ENCODE measurements at regions not wholly inside any gene's neighbourhood (a gene's known extent, or its start where the extent isn't known, plus 50 kb on each side); places are given as distances from the start of the nearest gene placed in this dataset.

DNA sequence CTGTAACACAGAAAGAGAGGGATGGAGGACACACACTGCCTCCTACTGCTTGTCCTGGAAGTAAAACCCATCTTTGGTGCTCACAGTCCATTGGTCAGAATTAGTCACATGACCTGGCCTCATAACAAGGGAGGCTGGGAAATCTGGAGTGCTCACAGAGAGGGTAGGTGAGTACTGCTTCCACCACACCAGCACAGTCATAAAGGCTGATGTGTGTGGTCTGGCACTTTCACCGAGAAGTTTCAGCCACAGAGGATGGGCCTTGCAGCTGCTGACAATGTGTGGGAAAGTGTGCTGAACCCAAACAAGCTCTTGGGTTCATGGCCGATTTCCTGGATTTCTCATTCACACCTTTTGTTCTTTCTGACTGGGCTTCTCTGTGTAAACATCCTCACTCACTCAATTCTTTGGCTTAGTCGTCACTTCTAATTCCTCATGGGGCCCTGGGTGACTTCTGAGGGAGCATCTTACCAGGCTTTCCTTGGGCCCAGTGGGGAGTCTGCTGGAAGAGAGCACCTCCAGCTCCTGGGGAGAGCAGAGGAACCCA, 100.7 kb downstream of the ASB7 start:
- no peak for DNase-seq (ENCODE audit: low read depth)

DNA sequence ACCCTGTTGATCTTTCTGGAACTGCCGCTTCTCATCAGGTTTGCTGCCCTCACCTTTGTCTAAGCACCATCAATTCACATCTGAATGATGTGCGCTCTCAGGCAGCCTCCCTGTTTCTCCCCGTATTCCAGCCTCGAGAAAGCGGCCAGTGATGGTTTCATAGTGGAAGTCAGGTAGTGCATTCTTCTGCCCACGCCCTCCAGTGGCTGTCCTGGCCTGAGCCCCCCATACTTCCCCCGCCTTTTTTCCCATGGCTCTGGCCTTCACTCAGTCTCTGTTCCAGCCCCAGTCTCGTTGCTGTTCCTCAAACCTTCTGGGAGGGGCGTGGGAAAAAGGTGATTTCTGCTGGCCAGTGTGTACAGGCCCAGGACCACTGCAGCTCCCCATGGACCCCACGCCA, 101.3 kb downstream of the ASB7 start:
- DNase-seq (ENCODE audit: low read depth), result no peak

DNA sequence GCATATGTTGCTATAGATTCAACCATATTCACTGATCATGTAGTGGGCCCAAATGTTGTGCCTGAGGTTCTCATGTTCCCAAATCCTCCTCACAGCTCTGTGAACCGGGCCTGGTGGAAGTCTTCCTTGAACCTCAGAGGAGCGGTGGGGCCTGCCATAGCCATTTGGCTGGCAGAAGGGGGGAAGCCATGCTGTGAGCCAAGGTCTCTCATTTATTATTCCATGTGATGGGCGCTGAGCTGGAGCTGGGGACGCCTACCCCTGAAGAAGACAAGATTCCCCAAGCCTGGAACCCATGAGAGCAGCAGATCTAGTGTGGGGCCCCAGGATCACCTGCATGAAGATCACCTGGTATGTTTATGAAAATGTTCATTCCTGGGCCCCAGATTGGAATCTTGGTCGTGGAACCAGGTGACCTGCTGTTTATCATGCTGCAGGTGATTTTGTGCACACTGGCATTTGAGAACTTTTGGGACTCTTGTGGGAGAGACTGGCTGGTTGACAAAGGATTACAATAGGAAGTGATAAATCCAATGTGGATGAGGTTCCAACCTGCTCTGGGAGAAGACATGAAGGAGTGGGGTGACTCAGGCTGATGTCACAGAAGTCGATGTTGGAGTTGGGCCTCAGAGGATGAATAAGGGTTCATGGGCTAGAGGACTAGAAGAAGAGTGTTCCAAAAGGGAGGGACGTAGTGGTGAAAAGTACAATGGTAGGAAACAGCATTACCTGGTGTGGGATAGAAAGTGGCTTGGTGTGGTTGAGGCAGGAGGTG, 102.1 kb downstream of the ASB7 start:
- DNase-seq (ENCODE audit: low read depth), result no peak

DNA sequence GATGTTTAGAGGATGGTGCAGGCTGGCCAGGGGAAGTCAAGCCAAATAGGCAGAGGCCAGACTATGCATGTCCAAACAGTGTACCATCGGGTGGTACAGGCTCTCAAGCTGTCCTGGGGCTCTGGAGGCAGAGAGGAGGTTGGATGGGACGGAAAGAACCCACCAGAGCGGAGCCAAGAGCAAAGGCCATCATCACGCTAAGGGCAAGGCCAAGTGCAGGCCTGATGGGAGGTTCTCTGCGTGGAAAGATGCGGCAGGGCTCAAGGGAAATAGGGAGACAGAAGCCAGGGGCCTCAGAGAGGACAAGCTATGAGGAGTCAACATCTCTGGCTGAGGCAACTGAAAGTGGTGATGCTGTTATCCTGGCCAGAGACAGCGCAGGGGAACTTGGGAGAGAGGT, 102.7 kb downstream of the ASB7 start:
- no peak for DNase-seq (ENCODE audit: low read depth)

DNA sequence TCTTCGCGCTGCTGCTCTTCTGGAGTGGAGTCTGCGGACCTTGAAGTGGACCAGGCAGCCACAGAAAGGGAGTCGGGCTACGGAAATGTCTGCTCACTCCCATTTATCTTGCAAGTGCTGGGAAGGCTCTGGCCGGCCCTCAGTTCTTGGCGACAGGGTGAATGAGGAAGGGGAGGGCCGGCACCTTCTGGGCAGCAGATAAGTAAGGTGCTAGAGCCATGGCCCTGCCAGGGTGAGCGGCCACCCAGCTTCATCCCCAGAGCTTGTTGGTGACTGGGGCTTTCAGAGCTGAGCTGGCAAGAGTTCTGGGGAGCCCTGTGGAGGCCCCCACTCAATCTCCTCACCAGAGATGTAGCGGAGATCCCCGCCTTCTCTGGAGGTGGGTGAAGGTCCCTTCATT, 103.5 kb downstream of the ASB7 start:
- no peak for DNase-seq (ENCODE audit: low read depth)

DNA sequence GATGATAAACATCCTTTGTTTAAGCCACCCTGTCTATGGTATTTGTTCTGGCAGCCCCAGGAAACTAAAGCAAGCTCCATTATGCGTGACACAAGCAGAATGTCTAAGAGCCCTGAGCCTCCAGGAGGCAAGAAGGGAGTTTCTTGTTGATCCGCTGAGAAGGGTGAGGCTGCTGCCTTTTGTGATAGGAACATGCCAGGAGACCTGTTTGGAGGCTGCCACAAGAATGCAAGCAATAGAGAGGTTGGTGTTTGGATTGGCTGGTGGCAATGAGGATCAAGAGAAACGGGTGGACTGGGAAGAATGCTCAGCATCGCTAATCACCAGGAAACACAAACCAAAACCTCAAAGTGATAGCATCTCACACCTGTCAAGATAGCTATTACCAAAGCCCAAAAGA, 104.8 kb downstream of the ASB7 start:
- DNase-seq (ENCODE audit: low read depth), result no peak

DNA sequence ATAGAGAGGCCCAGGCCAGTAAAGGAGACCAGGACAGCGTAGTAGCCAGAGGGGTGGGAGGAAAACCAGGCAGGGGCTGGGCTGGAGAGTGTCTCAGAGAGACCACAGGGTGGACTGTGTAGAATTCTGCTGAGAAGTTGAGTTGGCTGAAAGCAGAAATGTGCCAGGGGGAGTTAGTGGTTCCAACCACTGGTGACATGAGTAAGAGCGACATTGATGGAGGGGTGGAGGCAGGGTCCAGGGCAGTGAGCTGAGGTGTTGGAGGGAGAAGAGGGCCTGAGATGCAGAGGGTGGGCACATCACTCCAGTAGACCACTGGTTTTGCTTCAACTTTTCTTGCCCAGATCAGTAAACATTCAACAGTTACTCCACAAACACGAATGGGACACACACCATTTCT, 106.5 kb downstream of the ASB7 start:
- DNase-seq (ENCODE audit: low read depth), result no peak

DNA sequence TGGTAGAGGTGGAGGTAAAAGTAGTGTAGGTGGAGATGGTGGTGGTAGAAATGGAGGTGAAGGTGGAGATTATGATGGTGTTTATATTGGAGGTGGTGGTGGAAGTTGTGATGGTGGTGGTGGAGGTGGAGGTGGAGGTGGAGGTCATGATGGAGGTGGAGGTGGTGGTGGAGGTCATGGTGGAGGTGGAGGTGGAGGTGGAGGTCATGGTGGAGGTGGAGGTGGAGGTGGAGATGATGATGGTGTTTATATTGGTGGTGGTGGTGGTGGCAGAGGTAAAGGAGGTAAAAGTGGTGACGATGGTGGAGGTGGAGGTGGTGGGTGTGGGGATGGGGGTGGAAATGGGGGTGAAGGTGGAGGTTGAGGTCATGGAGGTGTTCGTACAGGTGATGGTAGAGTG, 107.8 kb downstream of the ASB7 start:
- DNase-seq (ENCODE audit: low read depth), result no peak

DNA sequence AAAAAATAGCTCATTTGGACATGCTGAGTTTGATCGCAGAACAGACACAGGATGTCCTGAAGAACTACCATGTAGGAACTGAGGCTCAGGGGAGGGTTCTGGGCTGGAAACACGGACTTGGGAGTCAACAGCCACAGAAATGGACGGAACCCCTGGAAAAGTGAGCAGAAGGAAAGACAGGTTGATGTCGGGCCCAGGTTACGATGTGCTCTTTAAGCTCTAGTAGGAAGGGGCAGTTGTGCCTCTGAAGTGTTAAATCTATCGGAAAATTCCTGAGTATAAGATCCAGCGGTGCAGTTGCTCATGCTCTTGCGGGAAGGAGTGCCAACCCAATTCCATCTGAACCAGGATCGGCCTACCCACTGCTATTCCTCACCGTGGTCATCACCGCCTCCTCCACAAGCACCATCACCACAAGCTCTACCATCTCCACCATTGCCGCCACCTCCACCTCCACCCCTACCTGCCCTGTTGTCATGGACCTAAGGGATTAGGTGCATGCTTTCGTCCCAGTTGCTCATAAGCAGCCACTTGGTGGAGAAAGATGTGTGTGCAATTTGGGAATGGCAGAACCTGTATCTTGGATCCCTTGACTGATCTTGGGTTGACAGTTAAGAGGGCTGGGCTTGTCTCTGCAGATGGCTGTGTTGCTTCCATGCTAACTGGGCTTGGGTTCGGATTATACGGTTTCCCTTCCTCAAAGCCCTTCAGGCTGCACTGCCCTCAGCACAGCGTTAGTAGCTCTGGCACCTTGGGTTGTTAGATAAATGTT, 108.5 kb downstream of the ASB7 start:
- no peak for DNase-seq (ENCODE audit: low read depth)

DNA sequence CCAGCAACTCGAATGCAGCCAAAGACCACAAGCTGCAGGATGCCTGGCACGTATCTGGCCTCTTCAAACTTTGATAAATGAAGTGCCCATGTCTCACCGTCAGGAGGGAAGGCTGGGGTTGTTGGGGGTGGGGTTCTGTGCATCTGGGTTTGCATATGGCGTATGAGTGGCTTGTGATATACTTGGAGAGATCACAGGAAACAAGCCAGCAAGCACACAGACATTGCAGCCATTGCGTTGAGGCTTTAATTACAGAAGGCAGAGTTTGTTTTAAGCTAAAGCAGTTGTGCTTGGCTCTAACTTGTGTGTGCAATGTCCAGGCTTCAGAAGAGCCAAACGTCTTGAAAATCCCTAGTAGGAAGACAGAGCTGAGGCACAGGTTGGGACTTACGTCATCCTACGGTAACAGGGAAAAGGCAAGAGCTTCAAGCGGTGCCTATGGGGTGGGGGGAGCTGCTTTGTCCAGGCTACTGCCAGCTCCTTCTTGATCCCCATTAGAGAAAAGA, 109.2 kb downstream of the ASB7 start:
- no peak for DNase-seq (ENCODE audit: low read depth)

DNA sequence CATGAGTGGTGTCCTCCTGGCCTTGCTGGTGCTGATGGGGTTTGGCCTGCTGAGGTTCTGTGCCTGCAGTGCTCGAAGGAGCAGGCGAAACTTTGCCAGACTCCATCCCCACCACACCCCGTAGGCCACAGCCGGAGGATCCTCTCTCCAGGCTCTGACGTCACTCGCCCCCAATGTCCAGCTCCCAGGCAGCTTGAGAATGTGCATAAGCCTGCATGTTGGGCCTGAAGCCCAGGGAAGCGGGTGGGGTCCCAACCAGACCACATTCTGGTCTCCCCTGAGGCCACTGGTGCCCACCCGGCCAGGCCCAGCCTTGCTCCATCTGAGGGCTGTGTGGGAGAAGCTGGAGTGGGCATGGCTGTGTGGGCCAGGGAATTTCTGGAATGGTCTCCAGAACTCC, 109.8 kb downstream of the ASB7 start:
- no peak for DNase-seq (ENCODE audit: low read depth)

DNA sequence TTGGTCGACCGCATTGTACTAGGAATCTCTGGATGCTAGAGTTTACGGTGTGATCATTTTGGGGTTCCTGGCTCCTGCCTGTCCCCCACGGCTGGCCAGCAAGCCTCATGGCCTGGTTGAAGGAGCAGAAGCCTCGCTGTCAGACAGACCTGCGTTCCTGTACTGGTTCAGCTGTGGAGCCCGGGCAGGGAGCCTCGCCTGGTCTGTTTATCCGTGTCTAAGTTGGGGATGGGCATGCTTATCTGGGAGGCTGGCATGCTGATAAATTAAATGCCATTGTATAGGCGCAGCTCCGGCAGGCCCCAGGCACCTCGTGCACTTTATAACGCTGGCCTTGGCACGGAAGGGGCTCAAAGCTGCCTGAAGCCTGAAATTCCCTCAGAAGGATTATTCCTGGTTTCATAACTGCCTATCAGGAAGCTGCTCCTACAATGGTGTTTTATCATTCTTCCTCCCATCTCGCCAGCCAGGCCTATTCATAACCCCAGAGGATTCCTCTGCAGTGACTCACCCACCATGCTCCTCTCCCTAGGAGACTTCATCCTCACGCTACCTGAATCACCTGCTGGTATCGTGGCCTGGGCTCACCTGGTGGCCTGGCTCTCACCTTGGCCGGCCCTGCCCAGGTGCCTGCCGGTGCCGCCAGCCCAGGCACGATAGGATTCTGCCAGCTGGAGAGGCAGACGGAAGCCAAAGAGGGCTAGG, 110.9 kb downstream of the ASB7 start:
- DNase-seq (ENCODE audit: low read depth), result no peak

DNA sequence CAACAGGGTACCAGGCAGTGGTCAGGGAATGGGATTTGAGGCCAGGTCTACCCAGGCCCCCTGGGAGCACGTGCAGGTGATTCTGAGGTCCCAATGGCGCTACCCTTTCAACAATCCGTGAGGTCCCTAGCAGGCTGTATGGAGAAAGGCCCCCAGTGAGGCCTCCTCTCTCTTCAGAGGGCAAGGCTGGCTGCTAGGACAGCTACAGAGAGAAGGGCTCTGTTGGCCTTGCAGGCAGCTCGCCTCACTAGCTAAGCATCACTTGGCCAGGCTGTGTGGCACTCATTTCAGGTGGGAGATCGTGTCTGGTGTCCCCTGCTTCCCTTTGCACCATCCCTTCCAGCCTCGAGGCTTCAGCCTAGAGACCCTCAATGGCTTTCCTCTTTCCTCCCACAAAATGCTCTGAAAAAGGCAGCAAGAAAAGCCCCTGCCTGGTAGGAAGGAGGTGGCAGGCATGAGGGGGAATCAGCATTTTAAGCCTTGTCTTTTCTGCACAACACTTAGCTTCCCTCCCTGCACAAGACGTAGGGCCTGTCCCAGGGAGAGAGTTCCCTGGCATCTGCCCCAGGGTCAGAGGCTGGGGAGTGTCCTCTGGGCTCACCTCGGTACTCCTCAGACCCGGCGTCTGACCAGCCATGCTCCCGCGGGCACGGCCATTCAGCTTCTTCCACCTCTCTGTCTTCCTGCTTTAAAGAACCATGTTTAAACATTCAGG, 111.8 kb downstream of the ASB7 start:
- no peak for DNase-seq (ENCODE audit: low read depth)

DNA sequence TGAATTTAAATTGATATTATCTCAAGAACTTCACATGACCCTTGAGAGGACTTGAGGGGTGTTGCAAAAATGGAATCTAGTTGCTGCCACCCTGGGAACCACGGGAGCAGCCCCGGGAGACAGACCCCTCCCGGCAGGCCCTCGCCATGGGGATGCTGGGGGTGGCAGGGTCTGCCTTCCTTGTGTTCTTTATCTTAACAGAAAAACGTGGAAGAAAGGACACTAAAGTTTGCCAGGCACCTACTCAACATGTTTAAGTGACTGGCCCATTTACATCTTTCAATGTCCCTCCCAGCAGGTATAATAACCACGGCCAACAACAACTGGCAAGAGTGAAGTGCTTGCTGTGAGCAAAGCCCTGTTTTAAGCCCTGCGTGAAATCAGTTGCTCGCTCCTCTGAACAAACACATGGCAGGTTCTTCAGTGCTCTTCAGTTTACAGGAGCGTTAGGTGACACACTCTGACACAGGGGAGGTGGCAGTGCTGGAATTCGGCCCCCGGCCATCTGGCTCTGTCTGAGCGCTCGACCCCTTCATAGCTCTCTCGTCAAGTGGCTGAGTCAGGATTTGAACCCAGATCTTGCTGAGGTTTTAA, 112.5 kb downstream of the ASB7 start:
- DNase-seq (ENCODE audit: low read depth), result no peak

DNA sequence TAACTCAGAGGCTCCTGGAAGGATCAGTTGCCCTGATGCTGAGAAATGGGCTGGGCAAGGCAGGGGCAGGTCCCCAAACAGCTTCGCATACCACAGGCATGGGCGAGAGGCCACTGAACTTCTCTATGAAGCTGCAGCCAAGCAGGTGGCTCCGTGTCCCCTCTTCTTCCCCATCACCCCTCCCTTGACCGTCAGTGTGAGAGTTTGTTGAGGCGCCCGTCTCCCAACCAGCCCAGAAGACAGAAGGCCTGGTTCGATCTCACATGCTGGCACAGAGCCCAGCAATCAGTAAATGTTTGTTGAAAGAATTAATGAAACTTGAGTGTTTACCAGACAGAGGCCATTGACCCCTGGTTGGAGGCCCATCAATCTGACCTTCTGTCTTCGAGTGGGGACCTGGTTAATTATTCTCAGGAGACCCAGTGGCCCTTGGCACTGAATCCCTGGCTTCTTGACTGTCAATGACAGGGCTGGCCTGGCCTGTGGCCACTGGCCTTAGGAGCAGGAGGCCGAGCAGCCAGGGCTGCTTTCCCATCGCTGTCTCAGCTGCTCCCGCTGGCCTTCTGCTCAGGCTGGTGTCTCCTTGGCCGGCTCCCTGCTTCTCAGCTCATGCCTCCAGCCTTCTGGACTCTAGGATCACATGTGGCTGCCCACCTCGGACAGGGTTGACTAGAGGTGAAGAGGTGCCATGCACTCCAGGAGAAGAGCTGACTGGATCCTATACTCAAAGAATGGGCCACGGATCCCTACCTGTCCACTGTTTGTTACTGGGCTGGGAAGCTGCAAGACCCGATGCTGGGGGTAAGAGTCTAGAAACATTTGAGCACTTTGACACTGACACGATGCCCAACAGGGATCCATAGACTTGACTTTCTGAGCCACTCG, 113.4 kb downstream of the ASB7 start:
- DNase-seq (ENCODE audit: low read depth), result no peak

DNA sequence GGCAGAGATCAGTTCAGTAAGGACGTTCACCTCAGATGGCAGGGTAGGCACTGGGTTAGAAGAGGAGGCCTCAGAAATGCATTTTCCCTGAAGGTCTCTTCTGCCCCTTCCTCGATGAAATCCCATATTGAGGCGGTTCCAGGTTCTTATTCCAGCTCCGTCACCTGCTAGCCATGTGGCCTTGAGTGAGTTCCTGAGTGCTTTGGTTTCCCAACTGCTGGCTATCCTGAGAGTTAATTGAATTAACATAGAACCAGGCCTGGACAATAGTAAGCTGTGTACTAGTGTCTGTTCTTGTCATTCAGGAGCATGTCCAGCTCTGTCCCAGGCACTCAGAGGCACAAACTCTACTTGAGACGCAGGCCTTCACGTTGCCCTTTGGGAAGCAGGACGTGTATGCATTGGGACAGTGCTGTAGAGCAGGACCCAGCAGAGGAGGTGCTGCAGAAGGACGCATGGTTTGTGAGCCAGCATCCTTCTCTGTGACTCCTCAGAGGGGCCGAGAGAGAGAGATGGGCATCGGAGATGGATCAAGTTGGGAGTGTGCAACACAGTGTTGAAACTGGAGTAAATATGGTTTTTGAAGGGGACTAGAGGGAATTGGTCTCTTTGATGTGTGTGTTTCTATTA, 114.2 kb downstream of the ASB7 start:
- no peak for DNase-seq (ENCODE audit: low read depth)

DNA sequence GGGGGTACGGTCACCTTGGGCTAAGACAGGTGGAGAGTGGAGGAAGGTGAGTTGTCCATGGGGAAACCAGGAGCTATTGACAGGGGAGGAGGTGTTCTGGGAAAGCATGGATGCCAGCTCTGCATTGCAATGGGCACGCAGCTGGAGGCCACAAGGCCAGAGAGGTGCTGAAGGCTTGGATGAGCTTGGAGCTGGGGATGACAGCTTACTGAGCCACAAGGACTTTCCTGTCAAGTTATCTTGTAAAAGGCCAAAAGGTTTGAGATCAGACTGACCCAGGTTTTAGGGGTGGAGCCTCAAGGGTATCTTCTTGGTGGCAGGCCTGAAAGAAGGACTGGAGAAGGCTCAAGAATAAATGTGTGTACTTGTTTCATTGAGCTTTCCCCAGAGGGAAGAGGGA, 115.2 kb downstream of the ASB7 start:
- no peak for DNase-seq (ENCODE audit: low read depth)

DNA sequence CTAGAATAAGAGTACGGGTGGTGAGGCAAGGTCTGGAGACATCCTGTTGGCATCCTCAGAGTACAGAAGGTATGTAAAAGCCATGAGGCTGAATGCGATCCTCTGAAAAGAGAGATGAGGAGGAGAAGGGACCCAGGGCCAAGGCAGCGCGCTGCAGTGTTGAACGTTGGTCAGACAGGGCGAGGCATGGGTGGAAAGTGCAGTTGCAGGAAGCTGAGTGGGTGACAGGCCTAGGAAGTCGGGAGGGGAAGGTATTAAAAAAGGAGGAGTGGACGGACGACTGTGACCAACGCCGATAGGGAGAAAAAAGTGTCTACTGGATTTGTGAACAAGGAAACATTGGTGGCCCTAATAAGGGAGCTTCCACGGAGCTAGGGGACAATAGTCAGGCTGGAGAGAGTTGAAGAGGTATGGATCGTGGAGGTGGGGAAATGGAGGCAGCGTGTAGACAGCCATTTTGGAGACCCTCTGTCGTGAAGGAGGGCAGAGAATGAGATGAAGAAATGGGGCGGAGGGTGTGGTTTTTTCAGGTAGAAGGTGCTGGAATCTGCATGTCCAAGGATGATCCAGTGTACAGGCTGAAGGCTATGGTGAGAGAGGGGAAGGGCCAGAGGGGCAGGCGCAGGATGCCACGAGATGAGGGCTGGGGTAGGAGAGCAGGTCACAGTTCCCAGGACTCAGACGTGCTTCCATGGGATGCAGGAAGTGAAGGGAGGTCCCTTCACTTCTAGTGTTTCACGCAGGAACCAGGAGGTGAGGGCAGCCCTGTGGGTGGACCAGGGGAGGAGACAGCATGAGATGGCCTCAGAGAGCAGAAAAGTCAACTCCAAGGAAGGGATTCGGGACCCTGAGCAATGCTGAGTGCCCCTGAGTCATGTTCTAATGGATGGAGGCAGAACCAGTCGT, 115.9 kb downstream of the ASB7 start:
- DNase-seq (ENCODE audit: low read depth), result no peak
